H54 (cell line): ENCODE measurements at regions not wholly inside any gene's neighbourhood (a gene's known extent, or its start where the extent isn't known, plus 50 kb on each side); places are given as distances from the start of the nearest gene placed in this dataset.
"Not testable (repeated sequence)": the region's sequence is repeated elsewhere in the genome, so short reads cannot be mapped to it uniquely, and the experiment has no call there.

Experiments used
- DNase-seq: peaks from one replicate; pipeline ENCODE4 v3.0.0; 2011; ENCODE audit warnings: low spot score, mixed read lengths; ENCODE audit not compliant: insufficient read length
- FAIRE-seq: peaks from 3 replicates; lab custom pipeline; 2011; peaks lifted over from hg19 to GRCh38; lab: Jason Lieb, UNC

DNA sequence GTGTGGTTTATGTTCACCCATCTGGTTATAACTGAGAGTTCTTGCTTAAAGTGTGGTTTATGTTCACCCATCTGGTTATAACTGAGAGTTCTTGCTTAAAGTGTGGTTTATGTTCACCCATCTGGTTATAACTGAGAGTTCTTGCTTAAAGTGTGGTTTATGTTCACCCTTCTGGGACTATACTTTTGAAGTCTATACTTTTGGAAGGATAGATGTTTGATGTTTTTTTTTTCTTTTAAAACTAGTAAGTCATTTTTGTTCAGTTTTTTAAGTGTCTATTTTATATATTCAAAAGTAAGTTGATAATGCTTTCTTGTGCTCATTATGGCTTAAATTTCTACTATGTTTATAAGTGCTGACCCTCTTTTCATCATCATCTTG, 155.3 kb downstream of the SYT15 start:
- FAIRE-seq: not testable (repeated sequence)

DNA sequence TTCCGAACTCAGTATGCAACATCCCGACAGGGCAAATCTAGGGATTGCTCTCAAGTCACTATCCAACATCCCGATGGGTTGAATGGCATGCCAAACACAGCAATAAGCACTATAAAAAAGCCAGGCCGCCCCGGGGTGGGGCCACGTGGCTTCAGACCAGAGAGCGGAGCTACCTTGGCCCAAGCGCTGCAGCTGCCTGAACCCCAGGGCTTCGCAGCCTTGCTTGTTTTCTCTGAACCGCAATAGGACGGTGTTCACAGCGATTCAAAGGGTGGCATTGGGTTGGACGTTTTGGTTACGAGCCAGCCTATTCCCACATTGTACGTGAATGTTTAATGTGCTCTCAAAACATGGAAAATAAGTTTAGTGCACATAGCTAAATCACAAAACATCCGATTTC, 161.0 kb downstream of the SYT15 start:
- DNase-seq, FAIRE-seq: not testable (repeated sequence)

More for the DNA sequence above, 155.3 kb downstream of the SYT15 start:
- not testable (repeated sequence) for DNase-seq

DNA sequence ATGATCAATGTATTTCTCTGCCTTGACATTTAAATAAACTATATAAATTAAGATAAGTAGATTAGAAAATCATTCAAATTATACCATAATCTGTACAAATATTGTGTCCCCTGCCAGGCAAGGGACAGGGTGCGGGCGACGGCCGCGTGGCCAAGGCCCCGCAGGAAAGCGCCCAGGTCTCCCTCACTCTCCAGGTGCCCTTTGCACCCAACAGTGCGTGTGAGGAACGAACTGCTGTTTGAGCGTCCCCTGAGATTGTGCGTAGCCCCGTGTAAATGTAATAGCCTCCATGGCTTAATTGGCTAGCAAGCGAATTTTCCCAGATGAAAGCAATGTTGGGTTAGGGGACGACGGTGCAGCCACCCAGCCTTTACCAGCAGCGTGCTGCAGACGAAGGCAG, 161.4 kb downstream of the SYT15 start:
- FAIRE-seq, DNase-seq: not testable (repeated sequence)

DNA sequence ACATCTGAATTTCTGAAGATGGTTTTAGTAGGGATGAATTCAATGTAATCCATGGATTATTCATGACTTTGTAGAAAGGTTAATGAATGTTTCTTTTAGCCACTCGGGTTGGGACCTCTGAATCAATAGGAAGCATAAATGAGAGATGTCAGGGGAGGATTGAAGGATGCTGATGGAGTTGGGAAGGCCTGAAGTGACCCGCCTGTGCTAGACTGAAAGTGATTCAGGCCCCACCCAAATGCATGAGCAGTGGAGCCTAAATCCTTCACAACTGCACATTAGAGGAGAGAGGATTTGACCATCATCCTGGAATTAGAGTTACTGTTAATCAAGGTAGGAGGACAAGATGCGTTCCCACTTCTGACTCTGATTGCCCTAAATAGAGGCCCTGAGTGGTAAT, 162.2 kb upstream of the PTPN20 start:
- not testable (repeated sequence) for FAIRE-seq, DNase-seq

DNA sequence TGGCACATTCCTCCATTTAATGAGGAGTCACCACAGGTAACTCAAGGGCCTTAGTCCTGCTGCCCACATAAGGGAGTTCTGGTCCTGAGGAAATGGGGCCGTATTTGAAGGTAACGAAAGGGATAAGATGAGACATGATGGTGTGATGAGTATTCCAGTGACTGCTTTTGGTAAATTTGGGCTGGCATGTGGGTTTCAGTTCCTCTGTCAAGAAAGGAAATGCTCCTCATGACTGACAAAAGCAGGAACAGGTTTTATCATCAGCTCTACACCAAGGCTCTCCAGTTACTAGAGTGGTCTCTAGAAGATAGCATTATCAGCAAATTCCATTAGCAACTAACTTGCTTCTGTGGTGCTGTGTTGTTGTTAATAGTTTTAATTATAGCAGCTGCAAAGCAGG, 161.8 kb upstream of the PTPN20 start:
- FAIRE-seq, DNase-seq: not testable (repeated sequence)

DNA sequence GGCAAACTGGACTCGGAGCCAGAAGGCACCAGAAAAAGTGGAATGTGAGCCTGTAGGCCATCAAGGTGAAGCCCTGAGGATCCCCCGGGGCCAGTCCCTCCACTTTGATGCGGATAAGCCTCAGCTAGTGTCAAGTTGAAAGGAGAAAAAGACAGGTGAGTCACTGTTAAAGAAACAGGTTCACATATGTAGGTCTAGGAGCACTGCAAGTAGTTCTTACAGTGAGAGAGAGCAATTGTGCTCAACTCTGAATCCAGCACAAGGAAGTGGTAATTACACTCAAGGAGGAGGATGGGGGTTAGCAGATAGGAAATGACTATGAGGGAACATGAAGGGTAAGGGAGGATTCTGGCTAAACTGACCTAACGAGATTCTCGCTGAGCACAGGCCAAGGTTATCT, 157.5 kb upstream of the PTPN20 start:
- not testable (repeated sequence) for DNase-seq, FAIRE-seq

DNA sequence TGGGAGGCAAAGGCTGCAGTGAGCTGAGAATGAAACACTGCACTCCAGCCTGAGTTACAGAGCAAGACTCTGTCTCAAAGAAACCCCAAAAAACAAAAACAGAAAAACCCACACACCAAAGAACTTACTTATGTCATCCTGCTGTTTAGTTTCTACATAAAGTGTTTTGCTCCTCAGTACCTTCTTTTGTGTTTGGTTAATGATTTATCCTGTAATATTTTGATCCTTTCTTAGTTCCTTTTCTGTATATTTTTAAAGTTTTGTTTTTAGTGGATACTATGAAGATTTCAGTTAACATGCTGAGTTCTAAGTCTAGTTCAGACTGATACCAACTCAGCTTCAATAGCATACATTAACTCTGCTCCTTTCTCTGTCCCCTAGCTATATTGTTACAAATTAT, 149.8 kb upstream of the PTPN20 start:
- FAIRE-seq, DNase-seq: not testable (repeated sequence)

DNA sequence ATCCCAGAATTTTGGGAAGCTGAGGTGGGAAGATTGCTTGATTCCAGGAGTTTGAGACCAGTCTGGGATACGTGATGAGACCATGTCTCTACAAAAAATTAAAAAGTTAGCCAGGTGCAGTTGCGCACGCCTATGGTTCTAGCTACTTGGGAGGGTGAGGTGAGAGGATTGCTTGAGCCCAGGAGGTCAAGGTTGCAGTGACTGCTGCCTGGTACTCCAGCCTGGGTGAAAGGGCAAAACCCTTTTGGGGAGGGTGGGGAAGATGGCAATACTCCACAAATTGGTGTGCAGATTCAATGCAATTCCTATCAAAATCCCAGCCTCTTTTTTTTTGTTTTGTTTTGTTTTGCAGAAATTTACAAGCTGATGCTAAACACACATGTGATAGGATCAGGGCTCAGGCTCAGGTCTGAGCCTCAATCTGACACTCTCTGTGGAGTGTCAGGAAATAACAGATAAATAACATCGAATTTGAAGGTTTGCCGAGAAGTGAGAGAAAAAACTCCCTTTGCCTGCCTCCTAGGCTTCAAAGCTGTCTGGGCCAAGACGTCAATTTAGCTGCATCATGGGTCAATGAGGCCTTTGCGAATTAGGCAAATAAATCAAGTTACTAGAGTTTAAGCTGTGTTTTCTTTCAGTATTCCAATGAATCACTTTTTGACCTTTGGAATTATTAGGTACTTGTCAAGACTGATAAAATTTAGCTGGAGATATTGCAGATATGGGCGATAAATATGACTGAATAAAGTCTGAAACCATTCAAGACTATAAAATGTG, 142.5 kb upstream of the PTPN20 start:
- DNase-seq, FAIRE-seq: not testable (repeated sequence)

DNA sequence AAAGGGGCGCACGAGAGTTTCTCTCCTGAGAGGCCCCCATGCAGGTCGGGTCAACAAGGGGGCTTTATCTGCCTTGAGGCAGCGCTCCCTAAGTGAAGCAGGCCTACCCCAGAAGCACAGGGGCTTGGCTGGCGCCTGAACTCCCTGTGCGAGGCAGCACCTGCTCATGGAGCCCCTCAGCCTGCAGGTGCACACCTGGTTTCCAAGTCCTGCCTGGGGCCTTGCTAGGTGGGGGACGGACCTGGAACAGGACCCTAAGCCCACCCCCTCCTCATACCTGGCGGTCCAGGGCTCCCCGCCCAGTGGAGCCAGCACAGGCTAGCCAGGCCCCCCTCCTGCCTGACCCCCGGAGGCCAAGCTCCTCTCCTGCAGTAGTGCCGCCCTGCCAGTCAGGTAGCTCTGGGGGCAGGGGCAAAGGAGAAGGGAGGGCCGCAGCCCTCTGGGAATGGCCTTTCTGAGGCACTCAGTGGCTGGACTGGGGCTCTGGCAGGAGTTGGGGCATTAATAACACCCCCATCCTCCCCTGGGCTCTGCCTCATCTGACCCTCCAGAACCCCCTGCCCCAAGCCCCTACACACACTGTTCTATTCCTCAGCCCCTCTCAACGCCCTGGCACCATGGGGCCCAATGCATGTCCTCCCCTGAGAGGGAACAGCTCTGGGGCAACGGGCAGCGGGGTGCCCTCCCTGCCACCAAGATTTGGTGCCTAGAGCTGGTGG, 137.9 kb upstream of the PTPN20 start:
- DNase-seq, FAIRE-seq: not testable (repeated sequence)

DNA sequence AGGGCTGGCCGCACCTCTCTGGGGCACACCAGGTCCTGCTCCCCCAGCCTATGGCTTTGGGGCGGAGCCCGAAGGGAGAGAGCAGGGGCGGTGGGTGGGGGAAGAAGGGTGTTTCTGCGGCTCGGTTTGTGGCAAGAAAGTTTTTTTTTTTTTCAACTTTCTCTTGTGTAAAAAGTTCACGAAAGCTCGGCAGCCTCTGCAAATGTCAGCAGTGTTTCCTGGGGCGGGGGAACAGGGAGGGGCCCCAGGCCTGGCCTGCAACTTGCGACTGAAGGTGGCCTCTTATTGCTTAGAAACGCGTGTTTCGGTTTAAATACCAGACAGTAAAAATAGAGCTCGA, 137.4 kb upstream of the PTPN20 start:
- not testable (repeated sequence) for FAIRE-seq, DNase-seq

DNA sequence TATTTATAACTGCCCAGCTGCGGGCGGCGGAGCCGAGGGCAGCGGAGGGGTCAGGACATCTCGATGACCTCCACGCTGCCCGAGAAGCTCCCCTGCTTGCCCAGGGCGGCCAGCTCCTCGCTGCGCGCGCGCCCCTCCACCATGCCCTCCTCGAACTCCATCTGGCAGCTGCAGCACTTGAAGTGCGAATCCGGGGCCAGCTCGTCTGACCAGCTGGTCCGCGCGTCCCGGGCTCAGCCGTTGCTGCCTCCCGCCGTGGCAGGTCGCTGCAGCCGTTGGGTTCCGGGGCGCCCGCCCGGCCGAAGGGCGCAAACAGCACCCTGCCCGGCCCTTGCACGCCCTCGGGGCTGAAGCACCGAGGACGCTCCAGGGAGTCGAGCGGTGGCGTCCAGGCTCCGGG, 136.9 kb upstream of the PTPN20 start:
- not testable (repeated sequence) for DNase-seq, FAIRE-seq

DNA sequence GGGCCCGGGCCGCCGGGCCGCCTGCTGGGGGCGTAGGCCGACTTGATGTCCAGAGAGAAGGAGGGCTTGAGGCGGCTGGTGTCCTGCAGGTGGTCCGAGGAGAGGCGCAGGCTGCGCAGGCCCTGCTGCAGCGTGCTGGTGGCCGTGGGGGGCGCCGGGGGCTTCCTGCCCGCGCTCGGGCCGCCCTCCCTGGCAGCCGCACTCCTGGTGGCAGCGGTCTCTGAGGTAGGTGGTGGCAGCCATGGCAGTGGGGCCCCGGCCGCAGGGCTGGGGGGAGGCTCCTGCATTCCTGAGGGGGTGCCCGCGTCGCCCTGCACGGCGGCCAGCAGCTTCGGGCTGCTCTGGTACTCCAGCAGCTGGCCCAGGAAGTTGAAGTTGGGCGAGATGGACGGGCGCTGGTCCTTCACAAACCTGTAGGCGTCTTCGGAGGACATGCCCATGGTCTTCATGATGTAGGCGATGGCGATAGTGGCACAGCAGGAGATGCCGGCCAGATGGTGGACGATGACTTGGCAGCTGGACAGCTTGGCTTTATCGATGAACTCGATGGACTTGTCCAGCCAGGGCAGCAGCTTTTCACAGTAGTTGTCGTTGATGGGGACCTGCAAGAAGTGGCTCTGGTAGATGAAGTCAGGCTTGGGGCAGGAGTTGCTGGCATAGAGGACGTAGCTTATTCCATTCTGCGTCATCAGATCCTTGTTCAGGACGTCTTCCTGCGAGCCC, 136.1 kb upstream of the PTPN20 start:
- FAIRE-seq, DNase-seq: not testable (repeated sequence)

DNA sequence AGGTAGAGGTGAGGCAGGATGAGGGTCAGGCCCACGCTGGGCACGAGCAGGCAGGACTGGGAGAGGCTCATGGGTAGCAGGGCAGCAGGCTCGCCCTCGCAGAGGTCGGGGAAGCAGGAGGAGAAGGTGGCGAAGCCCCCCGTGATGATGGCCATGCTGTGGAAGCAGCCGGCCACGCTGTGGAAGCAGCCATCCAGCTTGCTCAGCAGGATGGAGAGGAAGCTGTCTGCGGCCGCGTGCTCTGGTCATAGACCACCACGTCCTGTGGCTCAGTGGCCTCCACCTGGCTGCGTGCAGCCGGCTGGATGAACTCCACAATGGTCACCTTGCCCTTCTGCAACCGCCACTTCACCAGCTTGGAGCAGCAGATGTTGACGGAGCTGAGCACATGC, 135.6 kb upstream of the PTPN20 start:
- not testable (repeated sequence) for DNase-seq, FAIRE-seq

DNA sequence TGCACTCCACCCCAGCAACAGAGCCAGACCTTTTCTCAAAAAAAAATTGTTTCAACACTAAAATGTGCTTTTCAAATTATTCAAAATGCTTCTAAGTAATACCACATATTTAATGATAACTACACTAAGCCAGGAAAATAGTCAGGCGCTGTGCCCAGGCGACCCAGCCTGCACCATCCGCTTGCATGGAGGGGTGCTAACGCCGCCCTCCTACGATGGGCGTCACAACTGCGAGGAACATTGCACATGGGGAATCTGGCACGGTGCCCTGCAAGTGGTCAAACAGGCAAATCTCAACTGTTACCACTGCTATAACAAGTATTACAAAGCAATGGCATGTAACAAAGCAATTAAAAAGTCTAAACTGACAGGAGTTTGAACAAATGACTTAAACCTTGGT, 131.7 kb upstream of the PTPN20 start:
- FAIRE-seq, DNase-seq: not testable (repeated sequence)

DNA sequence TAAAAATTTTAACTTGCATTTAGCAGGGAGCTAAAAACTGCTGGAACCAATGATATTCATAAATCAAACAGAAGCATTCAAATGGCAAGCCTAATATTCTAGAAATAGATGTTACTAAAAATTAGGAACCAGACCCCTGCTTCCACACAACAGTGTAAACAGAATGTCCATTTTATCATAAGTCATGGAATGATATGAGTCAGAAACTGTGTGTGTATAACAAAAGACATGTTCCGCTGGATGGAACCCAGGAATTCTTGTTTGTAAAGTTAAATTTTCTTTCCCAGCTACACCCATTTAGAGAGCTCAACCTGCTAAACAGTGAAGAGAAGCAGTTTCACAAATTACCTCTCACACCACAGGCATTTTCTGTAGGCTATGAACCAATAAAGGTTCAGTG, 131.1 kb upstream of the PTPN20 start:
- FAIRE-seq, DNase-seq: not testable (repeated sequence)

DNA sequence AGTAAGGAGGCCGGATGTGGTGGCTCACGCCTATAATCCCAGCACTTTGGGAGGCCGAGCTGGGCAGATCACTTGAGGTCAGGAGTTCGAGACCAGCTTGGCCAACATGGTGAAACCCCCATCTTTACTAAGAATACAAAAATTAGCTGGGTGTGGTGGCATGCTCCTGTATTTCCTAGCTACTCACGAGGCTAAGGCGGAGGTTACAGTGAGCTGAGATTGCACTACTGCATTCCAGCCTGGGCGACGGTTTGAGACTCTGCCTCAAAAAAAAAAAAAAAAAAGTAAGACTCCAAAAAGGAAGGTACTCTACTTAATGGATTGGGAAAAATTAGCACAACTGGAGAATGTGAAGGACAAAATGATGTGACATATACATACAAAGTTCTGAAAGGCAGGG, 130.2 kb upstream of the PTPN20 start:
- not testable (repeated sequence) for DNase-seq, FAIRE-seq

DNA sequence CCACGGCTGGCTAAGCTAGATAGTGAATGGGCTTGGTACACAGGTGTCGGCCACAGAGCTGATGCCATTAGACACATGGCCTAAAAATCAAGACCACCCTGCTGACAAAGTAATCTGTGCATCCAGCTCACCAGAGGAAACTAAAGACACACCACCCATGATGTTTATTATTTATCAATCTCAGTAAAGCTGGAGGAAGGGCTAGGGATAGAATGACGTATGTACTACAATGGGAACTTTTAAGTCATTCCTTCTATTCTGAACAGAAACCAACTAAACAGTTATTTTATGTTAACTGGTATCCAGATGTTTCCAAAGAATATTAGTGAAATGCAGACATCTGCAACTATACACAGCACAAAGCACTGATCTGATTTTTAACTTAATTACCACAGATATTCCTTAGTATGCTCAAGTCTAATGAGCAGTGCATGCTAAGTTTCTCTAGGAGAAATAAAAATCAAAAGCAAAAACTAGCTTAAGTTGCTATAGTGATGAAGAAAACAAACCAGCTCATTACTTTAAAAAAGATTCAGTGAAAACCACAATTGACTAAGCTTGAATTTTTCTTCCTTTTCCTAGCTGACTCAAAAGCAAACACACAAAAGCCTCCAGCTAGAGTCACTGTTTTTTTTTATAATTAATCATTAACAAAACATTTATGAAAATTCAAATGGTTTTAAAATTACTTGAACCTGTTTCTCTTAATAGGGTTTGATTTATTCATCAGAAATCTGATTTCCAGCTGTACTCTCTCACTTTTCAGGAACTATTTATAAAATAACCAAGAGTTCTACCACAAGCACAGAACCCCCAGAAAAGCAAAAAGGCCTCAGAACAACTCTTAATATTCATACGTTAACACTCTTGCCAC, 129.0 kb upstream of the PTPN20 start:
- DNase-seq, FAIRE-seq: not testable (repeated sequence)

DNA sequence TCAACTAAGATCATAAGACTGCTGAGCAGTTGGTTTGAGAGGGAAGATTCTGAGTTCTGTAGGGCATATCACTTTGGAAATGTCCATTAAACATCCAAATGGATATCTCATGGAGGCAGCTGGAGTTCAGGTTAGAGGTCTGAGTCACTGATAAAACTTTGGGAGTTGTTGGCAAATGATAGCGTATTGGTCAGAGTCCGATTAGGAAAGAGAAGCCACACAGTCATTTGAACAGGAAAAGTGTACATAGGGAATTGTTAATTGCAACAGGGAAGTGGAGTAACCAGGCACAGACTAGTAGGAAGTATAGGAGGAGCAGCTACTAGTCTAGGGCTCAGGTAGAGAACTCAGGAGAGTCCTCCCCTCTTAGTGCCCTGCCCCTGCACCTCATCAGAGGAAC, 126.6 kb upstream of the PTPN20 start:
- not testable (repeated sequence) for FAIRE-seq, DNase-seq

DNA sequence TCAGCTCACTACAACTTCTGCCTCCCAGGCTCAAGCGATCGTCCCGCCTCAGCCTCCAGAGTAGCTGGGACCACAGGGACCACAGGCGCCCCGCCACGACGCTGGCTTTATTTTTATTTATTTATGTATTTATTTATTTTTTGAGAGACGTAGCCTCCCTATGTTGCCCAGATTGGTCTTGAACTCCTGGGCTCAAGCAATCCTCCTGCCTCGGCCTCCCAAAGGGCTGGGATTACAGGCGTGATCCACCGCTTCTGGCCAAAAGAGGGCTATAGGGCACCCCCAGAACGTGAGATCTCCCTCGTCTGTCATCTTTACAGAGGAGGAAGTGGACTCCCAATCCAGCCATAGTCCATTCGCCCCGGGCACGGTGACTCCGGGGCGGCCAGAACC, 125.1 kb upstream of the PTPN20 start:
- not testable (repeated sequence) for FAIRE-seq, DNase-seq
